ENCODE measurements at regions not wholly inside any gene's neighbourhood (a gene's known extent, or its start where the extent isn't known, plus 50 kb on each side); places are given as distances from the start of the nearest gene placed in this dataset.

GRCh38 chr10:70960316-70960715, 72.0 kb upstream of the PCBD1 start:
- TF ChIP-seq CTCF (IDR thresholded peaks at IDR 0.05) (no peak), POLR2A (IDR thresholded peaks at IDR 0.05) (no peak)
